CD4-positive, alpha-beta T cell treated with Interleukin-15 for 1 hour (primary cell): ENCODE measurements at regions not wholly inside any gene's neighbourhood (a gene's known extent, or its start where the extent isn't known, plus 50 kb on each side); places are given as distances from the start of the nearest gene placed in this dataset.

ENCODE experiments used
- DNase-seq: peaks from one replicate; pipeline ENCODE4 v3.0.0-alpha.2; 2020

DNA sequence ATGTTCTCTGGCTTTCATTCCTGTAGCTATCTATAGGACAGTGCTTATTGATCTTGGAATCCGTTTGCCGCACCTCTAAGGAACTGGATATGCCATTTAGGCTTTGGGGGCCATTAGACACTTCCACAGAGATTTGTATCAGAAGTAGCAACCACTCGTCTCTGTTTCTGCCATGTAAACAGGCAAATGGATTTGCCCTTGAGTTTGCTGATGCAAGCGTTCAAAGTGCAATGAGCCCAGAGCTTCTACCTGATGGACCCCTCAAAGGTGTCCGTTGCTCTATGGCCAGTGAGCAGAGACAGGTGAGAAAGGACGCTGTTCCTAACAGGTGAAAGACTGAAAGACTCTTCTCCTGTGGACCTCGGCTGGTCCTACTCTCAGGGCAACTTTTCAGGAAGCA is 302.9 kb downstream of the ZNF536 start:
- DNase-seq = no peak

DNA sequence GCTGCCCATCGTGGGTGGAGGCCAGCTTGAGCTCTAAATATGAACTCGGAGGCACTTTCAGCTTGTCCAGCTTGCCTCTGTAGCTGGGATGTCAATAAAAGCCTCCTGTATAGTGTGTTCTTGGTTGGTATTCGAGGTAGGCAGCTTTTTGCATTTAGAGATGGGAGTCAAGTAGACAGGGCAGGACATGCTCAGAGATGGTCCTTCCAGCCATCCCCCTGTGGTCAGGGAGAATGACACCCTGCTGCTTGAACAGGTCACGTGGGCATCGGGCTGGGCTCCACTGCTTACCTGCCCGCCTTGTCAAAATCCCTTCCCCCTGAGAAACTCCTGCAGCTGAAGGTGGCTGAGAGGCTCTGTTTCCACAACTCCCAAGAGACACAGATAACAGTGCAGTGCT is 302.5 kb downstream of the ZNF536 start:
- DNase-seq = no peak

DNA sequence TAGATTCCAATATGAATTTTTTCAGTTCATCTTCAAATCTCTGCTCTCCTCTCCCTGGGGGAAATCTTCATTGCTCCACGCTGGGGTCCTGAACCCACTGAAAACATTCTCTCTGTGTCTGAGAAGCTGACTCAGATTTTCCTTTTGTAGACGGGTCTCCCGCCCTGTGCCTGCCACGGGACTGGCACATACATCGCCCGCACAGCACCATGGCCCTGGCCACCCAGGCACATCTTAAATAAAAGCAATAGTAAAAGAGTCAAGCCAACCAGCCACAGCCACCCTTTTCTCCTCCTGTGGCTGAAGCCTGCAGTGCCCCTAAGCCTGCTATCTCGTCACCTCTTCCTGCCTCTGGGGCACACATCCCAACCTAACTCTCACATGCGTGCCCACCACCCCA is 301.2 kb downstream of the ZNF536 start:
- DNase-seq = no peak

DNA sequence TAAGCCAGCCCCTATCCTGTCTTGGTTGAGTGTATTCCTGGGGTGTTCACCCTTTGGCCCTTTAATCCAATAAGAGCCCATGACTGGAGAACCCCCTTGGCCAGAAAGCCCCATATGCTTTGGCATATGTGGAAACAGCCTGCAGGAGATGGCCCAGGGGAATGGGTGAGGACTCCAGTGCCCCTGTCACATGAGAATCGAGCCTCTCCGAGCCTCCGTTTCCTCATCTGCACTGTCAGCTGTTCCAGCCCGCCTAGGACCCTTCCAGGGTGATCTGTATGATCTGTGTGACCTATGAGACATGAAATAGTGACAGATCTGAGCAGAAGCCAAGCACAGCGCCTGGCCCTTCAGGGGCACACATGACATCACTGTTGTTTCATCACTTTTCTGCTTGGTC is 300.7 kb downstream of the ZNF536 start:
- no peak for DNase-seq

DNA sequence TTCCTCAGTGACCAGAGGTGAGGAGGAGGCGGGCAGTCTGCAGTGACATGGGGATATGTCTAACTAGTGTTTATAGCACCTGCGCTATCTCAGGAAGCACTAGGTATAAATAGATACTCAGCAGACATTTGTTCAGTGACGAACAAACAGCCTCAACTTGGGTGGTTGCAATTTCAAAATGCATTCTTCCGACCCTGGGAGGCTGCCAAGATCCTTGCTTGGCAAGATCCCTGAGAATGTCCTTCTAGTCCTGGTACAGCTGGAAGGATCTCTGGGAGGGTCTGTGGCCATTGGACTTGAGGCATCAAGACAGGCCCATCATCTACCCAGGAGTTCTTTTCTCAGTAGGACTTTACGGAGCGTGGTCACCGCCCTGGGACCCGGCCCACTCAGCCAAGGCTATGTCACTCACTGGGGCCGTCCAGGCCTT is 299.5 kb downstream of the ZNF536 start:
- no peak for DNase-seq

DNA sequence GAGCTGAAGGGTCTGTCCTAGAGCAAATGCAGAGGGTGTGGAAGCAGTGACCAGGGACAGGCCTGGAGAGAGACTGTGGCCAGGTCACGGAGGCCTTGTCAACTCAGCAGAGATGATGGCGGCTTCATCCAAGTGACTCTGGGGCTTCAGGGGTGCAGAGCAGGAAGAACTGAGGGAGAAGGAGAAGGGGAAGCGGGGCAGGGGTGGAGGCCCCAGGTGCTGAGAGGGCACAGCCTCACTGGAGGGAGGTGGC is 299.1 kb downstream of the ZNF536 start:
- DNase-seq = no peak

- no peak for DNase-seq
Measured at GRCh38 chr19:30670562-30671366, 298.6 kb downstream of the ZNF536 start.

DNA sequence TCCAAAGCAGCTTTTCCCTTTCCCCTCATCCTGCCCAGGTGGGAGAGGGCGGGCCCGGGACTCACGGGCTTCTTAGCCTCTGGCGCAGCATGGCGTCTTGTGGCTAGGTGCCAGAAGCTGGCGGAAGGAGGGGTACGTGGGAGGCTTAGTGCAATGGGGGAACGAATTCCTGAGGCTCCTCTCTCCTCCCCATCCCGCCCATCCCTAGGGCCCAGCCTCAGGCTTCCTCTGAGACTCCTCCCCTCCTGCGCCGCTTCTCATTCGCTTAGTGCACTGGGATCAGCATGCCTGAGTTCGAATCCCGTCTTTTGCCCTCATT is 297.8 kb downstream of the ZNF536 start:
- DNase-seq = no peak

DNA sequence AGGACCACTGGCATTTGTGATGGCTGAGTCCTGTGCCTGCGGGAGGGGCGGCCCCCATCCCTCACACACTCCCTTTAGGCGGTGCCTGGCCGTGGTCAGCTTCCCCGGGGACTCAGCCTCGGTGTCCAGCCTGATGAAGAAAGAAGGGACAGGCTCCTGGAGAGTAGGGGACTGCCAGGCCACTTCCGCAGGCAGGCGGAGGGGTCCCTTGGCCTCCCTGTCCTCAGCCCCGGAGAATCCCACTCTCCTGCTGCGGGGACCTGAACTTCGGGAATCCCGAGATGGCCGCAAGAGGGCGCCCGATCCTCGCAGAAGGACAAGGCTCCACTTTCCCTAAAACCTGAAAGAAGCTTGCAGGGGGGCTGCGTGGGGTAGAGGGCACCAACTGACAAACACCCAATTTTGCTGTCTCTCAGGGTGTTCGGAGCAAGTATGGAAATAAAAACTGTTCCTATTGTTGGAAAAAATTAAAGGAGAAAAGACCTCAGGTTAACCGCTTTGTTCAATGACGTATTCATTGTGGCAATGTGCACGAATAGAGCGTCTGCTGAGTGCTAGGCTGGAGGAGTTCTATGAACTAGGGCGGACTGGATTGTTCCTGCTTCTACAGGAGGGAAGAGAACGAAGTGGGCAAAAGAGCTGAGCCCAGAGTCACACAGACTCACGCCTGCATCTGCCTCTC is 297.3 kb downstream of the ZNF536 start:
- DNase-seq = no peak

GRCh38 chr19:30668521-30669155 is 296.5 kb downstream of the ZNF536 start:
- no peak for DNase-seq

- DNase-seq = no peak
Measured at GRCh38 chr19:30667746-30668145, 295.6 kb downstream of the ZNF536 start.

- no peak for DNase-seq
Measured at GRCh38 chr19:30667227-30667626, 295.0 kb downstream of the ZNF536 start.

- DNase-seq = no peak
Measured at GRCh38 chr19:30666301-30666803, 294.2 kb downstream of the ZNF536 start.

DNA sequence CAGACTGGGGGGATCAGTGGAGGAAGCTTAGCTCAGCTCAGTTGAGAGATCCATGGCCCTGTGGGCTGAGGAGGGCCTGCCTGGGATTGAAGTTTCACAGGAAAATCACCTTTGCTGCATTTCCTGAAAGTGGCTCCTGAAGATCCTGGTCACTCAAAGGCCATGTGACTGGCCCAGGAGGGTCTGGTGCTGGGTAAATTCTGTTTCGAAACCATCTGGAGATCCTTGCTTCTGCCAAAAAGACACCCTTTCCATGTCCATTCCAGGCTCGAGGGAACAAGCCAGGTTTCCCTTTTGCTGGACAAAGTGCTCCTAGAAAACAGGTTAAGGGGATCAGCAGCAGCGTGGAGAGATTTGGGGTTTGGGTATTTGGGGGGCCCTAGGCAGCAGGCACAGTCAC is 293.3 kb downstream of the ZNF536 start:
- DNase-seq = no peak

DNA sequence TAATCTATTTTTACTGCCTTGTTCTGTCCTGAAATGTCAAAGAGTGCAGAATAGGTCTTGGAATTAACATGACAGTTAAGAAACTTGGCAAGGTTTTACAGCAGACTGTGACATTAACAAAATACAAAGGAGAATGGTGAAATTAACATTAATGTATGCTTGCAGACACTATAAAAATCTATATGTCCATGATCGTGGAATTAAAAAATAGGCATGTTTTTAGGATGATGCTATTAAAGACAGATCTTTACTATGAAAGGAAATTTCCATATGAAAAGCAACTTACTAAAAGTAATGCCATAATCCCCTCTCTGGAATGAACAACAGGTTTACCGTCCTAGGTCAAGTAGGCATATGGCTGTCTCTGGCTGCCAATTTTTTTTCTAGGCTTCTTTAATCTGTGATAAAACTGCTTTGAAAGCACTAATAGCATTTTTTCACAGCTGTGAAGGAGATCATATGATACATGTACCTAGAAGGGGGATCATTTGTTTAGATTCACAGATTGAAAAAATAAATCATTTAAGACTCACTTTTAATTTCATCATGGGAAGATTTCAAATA is 291.5 kb downstream of the ZNF536 start:
- no peak for DNase-seq

DNA sequence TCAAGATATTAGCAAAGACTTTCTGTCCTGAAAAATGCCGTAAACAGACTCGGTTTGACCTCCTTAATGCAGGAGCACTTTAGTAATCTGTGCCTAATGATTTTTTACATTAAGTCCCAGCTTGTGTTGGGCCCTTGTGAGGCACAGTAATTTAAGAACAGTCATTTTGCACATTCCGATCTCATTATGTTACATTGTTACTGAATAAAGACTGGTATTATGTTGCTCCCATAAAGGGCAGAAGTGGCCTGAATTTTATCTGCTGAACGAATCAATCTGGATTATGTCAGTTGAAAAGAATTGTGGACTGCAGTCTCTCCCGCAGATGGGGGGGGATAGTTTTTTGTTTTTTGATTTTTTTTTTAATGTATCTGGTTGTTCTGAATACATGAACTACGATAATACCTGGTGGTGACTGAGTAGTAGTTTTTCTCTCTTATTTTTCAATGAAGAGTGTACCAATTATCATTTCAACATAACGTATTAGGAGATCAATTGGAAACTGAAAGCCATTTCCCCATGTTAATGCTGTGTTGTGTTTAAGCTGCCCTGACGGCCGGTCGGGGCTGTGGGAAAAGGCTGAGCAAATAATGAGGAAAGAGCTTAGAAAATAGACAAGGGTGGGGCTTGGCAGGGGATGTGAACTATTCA is 290.2 kb downstream of the ZNF536 start:
- DNase-seq = no peak

GRCh38 chr19:30659638-30660037 is 287.5 kb downstream of the ZNF536 start:
- DNase-seq = no peak

DNA sequence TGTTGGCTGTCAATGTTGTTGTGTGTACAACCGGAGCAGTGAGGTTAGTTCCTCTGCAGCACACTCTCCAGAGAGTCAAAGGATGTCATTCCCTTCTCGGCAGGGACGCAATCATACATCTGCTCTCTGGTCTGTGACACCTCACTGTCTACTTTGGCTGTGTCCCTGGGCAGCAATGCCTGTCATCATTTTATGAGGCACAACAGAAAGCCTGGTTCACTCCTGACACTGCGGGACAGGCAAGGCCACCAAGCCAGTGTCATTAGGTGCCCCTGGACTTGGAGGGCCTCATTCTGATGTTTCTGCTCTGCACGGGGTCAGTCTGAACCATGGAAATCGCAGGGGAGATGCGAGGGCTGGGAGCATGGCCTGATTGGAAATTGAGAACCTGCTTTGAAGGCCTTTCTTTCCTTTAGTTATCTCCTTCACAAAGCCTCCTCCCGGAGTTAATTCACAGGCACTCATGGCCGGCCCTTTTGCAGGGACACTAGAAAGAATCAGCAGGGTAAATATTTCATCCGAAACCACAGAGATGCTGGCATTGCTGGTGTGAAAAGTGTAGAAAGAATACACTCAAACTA is 284.4 kb downstream of the ZNF536 start:
- no peak for DNase-seq

GRCh38 chr19:30653646-30654386 is 281.6 kb downstream of the ZNF536 start:
- no peak for DNase-seq

- DNase-seq = no peak
Measured at GRCh38 chr19:30652751-30653150, 280.6 kb downstream of the ZNF536 start.

GRCh38 chr19:30651691-30652090 is 279.5 kb downstream of the ZNF536 start:
- DNase-seq = no peak

DNA sequence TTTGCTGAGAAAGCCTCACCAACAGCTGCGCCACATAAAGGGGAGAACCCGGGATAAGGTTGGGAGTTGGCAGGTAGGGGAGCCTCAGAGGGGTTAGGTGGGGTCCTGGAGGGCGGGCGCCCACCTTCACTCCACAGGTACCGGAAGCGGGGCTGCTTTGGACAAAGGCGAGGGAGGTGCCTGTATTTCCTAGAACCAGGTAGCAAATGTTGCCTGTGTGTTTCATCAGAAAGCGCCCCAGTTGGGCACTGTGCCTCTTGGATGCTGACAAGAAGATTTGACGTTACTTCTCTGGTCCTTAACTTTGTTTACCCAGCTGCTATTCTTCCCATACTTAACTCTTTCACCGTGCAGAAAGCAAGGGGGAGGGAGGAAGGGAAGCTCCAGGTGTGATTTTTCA is 278.9 kb downstream of the ZNF536 start:
- DNase-seq = no peak
